ENCODE measurements at regions not wholly inside any gene's neighbourhood (a gene's known extent, or its start where the extent isn't known, plus 50 kb on each side); places are given as distances from the start of the nearest gene placed in this dataset.
A peak's percentile ranks its signal among the peaks of the same experiment; 100 is the strongest.

DNA sequence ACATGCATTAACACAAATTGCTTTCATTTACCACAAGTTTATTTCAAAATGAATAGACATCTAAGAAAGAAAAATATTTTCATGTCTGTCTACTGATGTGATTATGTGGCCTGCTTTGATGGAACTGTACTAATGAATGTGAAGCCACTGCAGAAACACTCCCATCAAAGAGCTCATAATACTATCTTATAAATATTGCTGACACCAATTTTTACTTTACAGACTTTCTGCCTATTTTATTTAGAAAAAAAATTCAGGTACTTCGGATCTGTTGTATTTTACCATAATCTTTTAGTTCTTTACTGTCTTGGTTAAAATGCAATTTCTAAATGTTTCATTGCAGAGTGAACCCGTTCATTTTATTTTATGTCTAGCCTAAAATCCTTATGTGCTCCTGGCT, 281.9 kb downstream of the ICE1 start:
- H3K27me3 ChIP-seq (ENCODE audit: insufficient read depth, low read length, poor library complexity), result peaks cover 3% of the 10 kb centered on the region
- TF ChIP-seq EZH2 (IDR thresholded peaks at IDR 0.05; ENCODE audit: borderline replicate concordance, low read depth, low read length, severe bottlenecking), result no peak
- TF ChIP-seq, protein P1, sequence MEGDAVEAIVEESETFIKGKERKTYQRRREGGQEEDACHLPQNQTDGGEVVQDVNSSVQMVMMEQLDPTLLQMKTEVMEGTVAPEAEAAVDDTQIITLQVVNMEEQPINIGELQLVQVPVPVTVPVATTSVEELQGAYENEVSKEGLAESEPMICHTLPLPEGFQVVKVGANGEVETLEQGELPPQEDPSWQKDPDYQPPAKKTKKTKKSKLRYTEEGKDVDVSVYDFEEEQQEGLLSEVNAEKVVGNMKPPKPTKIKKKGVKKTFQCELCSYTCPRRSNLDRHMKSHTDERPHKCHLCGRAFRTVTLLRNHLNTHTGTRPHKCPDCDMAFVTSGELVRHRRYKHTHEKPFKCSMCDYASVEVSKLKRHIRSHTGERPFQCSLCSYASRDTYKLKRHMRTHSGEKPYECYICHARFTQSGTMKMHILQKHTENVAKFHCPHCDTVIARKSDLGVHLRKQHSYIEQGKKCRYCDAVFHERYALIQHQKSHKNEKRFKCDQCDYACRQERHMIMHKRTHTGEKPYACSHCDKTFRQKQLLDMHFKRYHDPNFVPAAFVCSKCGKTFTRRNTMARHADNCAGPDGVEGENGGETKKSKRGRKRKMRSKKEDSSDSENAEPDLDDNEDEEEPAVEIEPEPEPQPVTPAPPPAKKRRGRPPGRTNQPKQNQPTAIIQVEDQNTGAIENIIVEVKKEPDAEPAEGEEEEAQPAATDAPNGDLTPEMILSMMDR (IDR thresholded peaks at IDR 0.05; ENCODE audit: borderline replicate concordance, extremely low read depth, low read length, poor library complexity, severe bottlenecking), result no peak
- no peaks in the 10 kb centered on the region for H4K20me1 ChIP-seq (ENCODE audit: insufficient read depth, low read length)
- H3K9ac ChIP-seq (ENCODE audit: low read depth, low read length), result no peak overlapping the region
- H3K4me1 ChIP-seq (ENCODE audit: insufficient read depth, low read length), result no peaks in the 10 kb centered on the region
- H3K4me2 ChIP-seq (ENCODE audit: insufficient read depth, low read length), result no peak overlapping the region
- H3K79me2 ChIP-seq (ENCODE audit: insufficient read depth, low read length), result no peaks in the 10 kb centered on the region
- H2AFZ ChIP-seq (ENCODE audit: low read depth, low read length), result no peak overlapping the region
- DNase-seq (no peak), ATAC-seq (ENCODE audit: insufficient read depth, low read depth) (no peak)
- H3K4me3 ChIP-seq (ENCODE audit: low read depth in 1 of 2, low read length in 2 of 2), result no peak overlapping the region
- no peaks in the 10 kb centered on the region for H3K36me3 ChIP-seq (ENCODE audit: insufficient read depth, low read length)
- H3K27ac ChIP-seq (ENCODE audit: low read length), result no peak overlapping the region
- no peaks in the 10 kb centered on the region for H3K9me3 ChIP-seq (ENCODE audit: insufficient read depth, low read length, severe bottlenecking)

DNA sequence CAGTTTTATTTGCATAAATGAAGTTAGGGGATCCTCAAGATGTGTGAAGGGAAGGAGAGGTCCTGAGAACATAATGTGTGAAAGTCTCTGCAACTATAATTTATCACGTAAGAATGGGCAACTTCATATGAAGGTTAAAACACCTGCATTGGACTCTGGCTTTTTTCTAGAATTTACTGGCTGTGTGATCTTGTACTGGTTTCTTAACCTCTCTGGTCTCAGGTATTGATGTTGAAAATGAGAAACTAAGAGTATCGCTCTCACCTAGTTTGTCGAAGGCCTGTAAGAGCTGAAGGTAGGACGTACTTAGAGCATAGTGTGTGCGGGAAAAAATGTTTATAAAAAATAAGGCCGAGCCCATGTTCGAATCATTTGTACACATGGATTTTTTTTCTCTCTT, 280.5 kb downstream of the ICE1 start:
- ATAC-seq (ENCODE audit: insufficient read depth, low read depth), result no peak
- no peaks in the 10 kb centered on the region for H3K36me3 ChIP-seq (ENCODE audit: insufficient read depth, low read length)

DNA sequence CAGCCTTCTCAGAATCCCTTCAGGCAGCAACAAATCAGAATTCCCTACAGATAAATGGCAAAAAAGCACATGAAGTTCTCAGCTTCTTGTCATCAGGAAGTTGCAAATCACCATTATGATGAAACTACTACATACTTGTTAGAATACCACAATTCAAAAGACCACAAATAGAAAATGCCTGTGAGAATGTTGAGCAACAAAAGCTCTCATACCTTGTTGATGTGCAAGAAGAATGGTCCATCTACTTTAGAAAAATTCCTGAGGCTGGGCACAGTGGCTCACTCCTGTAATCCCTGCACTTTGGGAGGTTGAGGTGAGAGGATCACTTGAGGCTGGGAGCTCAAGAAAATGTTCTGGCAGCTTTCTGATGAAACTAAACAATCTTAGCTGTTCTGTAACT, 278.1 kb downstream of the ICE1 start:
- H3K36me3 ChIP-seq (ENCODE audit: insufficient read depth, low read length), result no peaks in the 10 kb centered on the region
- peaks cover 3% of the 10 kb centered on the region for H3K27me3 ChIP-seq (ENCODE audit: insufficient read depth, low read length, poor library complexity)
- H3K4me1 ChIP-seq (ENCODE audit: insufficient read depth, low read length), result no peaks in the 10 kb centered on the region
- DNase-seq (no peak), ATAC-seq (ENCODE audit: insufficient read depth, low read depth) (no peak)
- H3K4me2 ChIP-seq (ENCODE audit: insufficient read depth, low read length), result no peak overlapping the region
- H3K9me3 ChIP-seq (ENCODE audit: insufficient read depth, low read length, severe bottlenecking), result no peaks in the 10 kb centered on the region
- no peak for TF ChIP-seq EZH2 (IDR thresholded peaks at IDR 0.05; ENCODE audit: borderline replicate concordance, low read depth, low read length, severe bottlenecking)
- TF ChIP-seq, protein P1 (IDR thresholded peaks at IDR 0.05; ENCODE audit: borderline replicate concordance, extremely low read depth, low read length, poor library complexity, severe bottlenecking), result no peak
- H3K4me3 ChIP-seq (ENCODE audit: low read depth in 1 of 2, low read length in 2 of 2), result no peak overlapping the region
- H4K20me1 ChIP-seq (ENCODE audit: insufficient read depth, low read length), result no peaks in the 10 kb centered on the region
- no peak overlapping the region for H3K27ac ChIP-seq (ENCODE audit: low read length)
- no peak overlapping the region for H3K9ac ChIP-seq (ENCODE audit: low read depth, low read length)
- H3K79me2 ChIP-seq (ENCODE audit: insufficient read depth, low read length), result no peaks in the 10 kb centered on the region
- H2AFZ ChIP-seq (ENCODE audit: low read depth, low read length), result no peak overlapping the region

More for the DNA sequence above, 280.5 kb downstream of the ICE1 start:
- Histone ChIP-seq H3K27ac (ENCODE audit: low read length) (no peak overlapping the region), H3K4me2 (ENCODE audit: insufficient read depth, low read length) (no peak overlapping the region), H3K4me1 (ENCODE audit: insufficient read depth, low read length) (no peaks in the 10 kb centered on the region), H3K9me3 (ENCODE audit: insufficient read depth, low read length, severe bottlenecking) (no peaks in the 10 kb centered on the region), H3K79me2 (ENCODE audit: insufficient read depth, low read length) (no peaks in the 10 kb centered on the region), H4K20me1 (ENCODE audit: insufficient read depth, low read length) (no peaks in the 10 kb centered on the region), H2AFZ (ENCODE audit: low read depth, low read length) (no peak overlapping the region), H3K27me3 (ENCODE audit: insufficient read depth, low read length, poor library complexity) (peaks cover 3% of the 10 kb centered on the region), H3K4me3 (ENCODE audit: low read depth in 1 of 2, low read length in 2 of 2) (no peak overlapping the region), H3K9ac (ENCODE audit: low read depth, low read length) (no peak overlapping the region)
- DNase-seq, result no peak
- no peak for TF ChIP-seq EZH2 (IDR thresholded peaks at IDR 0.05; ENCODE audit: borderline replicate concordance, low read depth, low read length, severe bottlenecking)
- TF ChIP-seq, protein P1 (IDR thresholded peaks at IDR 0.05; ENCODE audit: borderline replicate concordance, extremely low read depth, low read length, poor library complexity, severe bottlenecking), result no peak

DNA sequence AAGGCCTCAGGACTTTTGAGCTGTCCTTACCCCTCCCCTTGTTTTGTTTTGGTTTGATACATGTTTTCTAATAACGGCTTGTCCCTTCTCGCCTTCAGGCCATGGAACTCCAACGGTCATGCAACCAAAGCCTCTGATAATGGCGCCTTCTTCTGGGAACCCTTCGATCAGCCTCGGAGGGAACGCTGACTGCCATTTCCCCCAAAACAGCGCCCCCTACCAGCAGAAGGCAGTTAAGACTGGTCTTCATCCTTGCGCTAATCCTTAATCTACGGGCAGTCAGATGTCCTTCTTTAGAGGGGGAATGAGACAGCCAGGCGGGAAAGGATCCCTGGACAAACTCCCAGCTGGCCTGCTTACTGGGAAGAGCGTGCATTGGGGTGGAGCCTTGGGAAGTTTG, 276.6 kb downstream of the ICE1 start:
- DNase-seq, result no peak
- Histone ChIP-seq H3K36me3 (ENCODE audit: insufficient read depth, low read length) (no peaks in the 10 kb centered on the region), H2AFZ (ENCODE audit: low read depth, low read length) (no peak overlapping the region)

More for the DNA sequence above, 276.6 kb downstream of the ICE1 start:
- H3K9ac ChIP-seq (ENCODE audit: low read depth, low read length), result no peak overlapping the region
- H3K9me3 ChIP-seq (ENCODE audit: insufficient read depth, low read length, severe bottlenecking), result no peaks in the 10 kb centered on the region
- no peak for ATAC-seq (ENCODE audit: insufficient read depth, low read depth)
- no peak overlapping the region for H3K4me3 ChIP-seq (ENCODE audit: low read depth in 1 of 2, low read length in 2 of 2)
- no peak overlapping the region for H3K27ac ChIP-seq (ENCODE audit: low read length)
- peaks cover 4% of the 10 kb centered on the region for H3K27me3 ChIP-seq (ENCODE audit: insufficient read depth, low read length, poor library complexity)
- no peaks in the 10 kb centered on the region for H4K20me1 ChIP-seq (ENCODE audit: insufficient read depth, low read length)
- TF ChIP-seq EZH2 (IDR thresholded peaks at IDR 0.05; ENCODE audit: borderline replicate concordance, low read depth, low read length, severe bottlenecking), result no peak
- TF ChIP-seq, protein P1 (IDR thresholded peaks at IDR 0.05; ENCODE audit: borderline replicate concordance, extremely low read depth, low read length, poor library complexity, severe bottlenecking), result peak; percentile 40
- H3K4me2 ChIP-seq (ENCODE audit: insufficient read depth, low read length), result no peak overlapping the region
- no peaks in the 10 kb centered on the region for H3K79me2 ChIP-seq (ENCODE audit: insufficient read depth, low read length)
- H3K4me1 ChIP-seq (ENCODE audit: insufficient read depth, low read length), result no peaks in the 10 kb centered on the region
